CD4-positive, alpha-beta T cell (primary cell): ENCODE measurements at regions not wholly inside any gene's neighbourhood (a gene's known extent, or its start where the extent isn't known, plus 50 kb on each side); places are given as distances from the start of the nearest gene placed in this dataset.

Experiments
- ATAC-seq: fragments of 200-7000 bp; cut with Tn5 transposase; one replicate; pipeline ENCODE4 v1.10.0; 2022; ENCODE audit warnings: mild to moderate bottlenecking; ENCODE audit not compliant: poor library complexity
- CTCF ChIA-PET: fragments of 350-600 bp; sonication (Branson Sonifier 250); formaldehyde crosslinking; loops from one replicate; lab custom pipeline; 2021; ENCODE audit warnings: antibody characterized with exemption, inconsistent platforms; lab: Charles Lee
- POLR2A ChIA-PET: fragments of 350-600 bp; sonication (Branson Sonifier 250); formaldehyde crosslinking; loops from one replicate; lab custom pipeline; 2021; ENCODE audit warnings: antibody characterized with exemption, inconsistent platforms; lab: Charles Lee
- DNase-seq, 14 experiments: peaks; one replicate each; pipeline ENCODE4 v3.0.0-alpha.2; 2013 to 2020; ENCODE audit warnings: mixed read lengths in 2 of 14
- H3K27ac ChIP-seq, 2 donors: one replicate each; pipeline versions ENCODE4 v1.5.1 to v1.7.0; 2013; ENCODE audit warnings: low read length in 2 of 2, low read depth in 1 of 2, mild to moderate bottlenecking in 1 of 2
- H3K27me3 ChIP-seq, 2 experiments: 1 replicate in 1 of 2; 2 replicates in 1 of 2; pipeline versions ENCODE4 v1.6.1 to v1.7.0; 2013; ENCODE audit warnings: low read length in 2 of 2, control low read depth in 1 of 2, mild to moderate bottlenecking in 1 of 2, moderate library complexity in 1 of 2; ENCODE audit not compliant: insufficient read depth in 2 of 2, control insufficient read depth in 1 of 2
- H3K36me3 ChIP-seq: one replicate; pipeline ENCODE4 v1.6.1; 2013; ENCODE audit warnings: low read length, control low read depth; ENCODE audit not compliant: insufficient read depth
- H3K4me1 ChIP-seq: one replicate; pipeline ENCODE4 v1.6.1; 2013; ENCODE audit warnings: low read length, control low read depth; ENCODE audit not compliant: insufficient read depth
- H3K4me3 ChIP-seq: one replicate; pipeline ENCODE4 v1.5.1; 2013; ENCODE audit warnings: mild to moderate bottlenecking, low read length, moderate library complexity
- H3K9me3 ChIP-seq, 2 experiments: 1 replicate in 1 of 2; 2 replicates in 1 of 2; pipeline versions ENCODE4 v1.6.1 to v1.7.0; 2013; ENCODE audit warnings: low read length in 2 of 2, mild to moderate bottlenecking in 2 of 2, control low read depth in 1 of 2, moderate library complexity in 1 of 2; ENCODE audit not compliant: control insufficient read depth in 1 of 2, insufficient read depth in 1 of 2
- H3K27ac Mint-ChIP-seq: one replicate; pipeline ENCODE4 v1.8.0; 2020; ENCODE audit warnings: mixed read lengths
- H3K27me3 Mint-ChIP-seq: one replicate; pipeline ENCODE4 v1.8.0; 2021; ENCODE audit warnings: mixed read lengths
- H3K36me3 Mint-ChIP-seq: one replicate; pipeline ENCODE4 v1.8.0; 2021; ENCODE audit warnings: low read depth, mixed read lengths
- H3K4me1 Mint-ChIP-seq: one replicate; pipeline ENCODE4 v1.8.0; 2021; ENCODE audit warnings: low read depth, mixed read lengths
- H3K4me3 Mint-ChIP-seq: one replicate; pipeline ENCODE4 v1.8.0; 2020; ENCODE audit warnings: mild to moderate bottlenecking, mixed read lengths
- H3K9me3 Mint-ChIP-seq: one replicate; pipeline ENCODE4 v1.8.0; 2020; ENCODE audit warnings: mixed read lengths
- intact Hi-C, 2 experiments: fragments of 100-400 bp; cut with DNase I in 1 of 2; cut with micrococcal nuclease in 1 of 2; formaldehyde crosslinking; loops; one replicate each; pipeline versions ENCODE4 v1.15.1 to v1.9.0; 2023 to 2025; cut with DNase I, micrococcal nuclease
- TF ChIP-seq, protein P1 (sequence below): fragments of 200-600 bp; IDR thresholded peaks from one replicate; pipeline ENCODE4 v1.8.0; 2022; ENCODE audit warnings: antibody characterized with exemption, mild to moderate bottlenecking

DNA sequence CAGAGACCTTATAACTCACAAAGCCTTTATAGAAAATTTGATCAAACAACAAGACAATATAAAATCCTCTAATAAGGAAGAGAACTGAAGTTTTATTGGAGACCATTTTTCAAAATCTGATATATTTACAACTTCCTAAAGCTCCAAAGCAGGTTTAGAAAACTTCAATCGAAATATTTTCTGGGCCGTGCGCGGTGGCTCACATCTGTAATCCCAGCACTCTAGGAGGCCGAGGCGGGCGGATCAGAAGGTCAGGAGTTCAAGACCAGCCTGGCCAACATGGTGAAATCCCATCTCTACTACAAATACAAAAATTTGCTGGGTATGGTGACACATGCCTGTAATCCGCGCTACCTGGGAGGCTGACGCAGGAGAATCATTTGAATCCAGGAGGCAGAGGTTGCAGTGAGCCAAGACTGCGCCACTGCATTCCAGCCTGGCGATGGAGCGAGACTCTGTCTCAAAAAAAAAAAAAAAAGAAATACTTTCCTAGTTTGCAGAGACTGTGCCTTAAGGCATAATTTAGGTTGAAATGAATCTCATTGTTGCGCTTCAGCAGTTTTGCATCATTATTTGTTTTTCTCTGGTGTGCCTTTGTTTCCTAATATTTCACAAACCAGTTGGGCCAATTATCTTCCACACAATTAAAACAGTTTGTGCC is 60.6 kb upstream of the ASIP start:
- no peaks in the 10 kb centered on the region for H3K36me3 Mint-ChIP-seq
- H3K4me3 Mint-ChIP-seq: no peak overlapping the region
- no peaks in the 10 kb centered on the region for H3K9me3 Mint-ChIP-seq
- ChIA-PET CTCF (no interaction called here), POLR2A (no interaction called here)
- peaks cover 21% of the 10 kb centered on the region for H3K27me3 Mint-ChIP-seq
- H3K27ac ChIP-seq: no peak overlapping the region
- H3K36me3 ChIP-seq: no peaks in the 10 kb centered on the region
- H3K27ac Mint-ChIP-seq: no peak overlapping the region
- H3K27me3 ChIP-seq: peaks cover 3 to 8% of the 10 kb centered on the region in 2 experiments
- H3K9me3 ChIP-seq: no peaks in the 10 kb centered on the region
- intact Hi-C loops: no loop called here
- H3K4me1 Mint-ChIP-seq: no peaks in the 10 kb centered on the region
- TF ChIP-seq, protein P1, sequence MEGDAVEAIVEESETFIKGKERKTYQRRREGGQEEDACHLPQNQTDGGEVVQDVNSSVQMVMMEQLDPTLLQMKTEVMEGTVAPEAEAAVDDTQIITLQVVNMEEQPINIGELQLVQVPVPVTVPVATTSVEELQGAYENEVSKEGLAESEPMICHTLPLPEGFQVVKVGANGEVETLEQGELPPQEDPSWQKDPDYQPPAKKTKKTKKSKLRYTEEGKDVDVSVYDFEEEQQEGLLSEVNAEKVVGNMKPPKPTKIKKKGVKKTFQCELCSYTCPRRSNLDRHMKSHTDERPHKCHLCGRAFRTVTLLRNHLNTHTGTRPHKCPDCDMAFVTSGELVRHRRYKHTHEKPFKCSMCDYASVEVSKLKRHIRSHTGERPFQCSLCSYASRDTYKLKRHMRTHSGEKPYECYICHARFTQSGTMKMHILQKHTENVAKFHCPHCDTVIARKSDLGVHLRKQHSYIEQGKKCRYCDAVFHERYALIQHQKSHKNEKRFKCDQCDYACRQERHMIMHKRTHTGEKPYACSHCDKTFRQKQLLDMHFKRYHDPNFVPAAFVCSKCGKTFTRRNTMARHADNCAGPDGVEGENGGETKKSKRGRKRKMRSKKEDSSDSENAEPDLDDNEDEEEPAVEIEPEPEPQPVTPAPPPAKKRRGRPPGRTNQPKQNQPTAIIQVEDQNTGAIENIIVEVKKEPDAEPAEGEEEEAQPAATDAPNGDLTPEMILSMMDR: no peak
- ATAC-seq (no peak), DNase-seq (no peak)
- no peak overlapping the region for H3K4me3 ChIP-seq
- H3K4me1 ChIP-seq: no peaks in the 10 kb centered on the region

DNA sequence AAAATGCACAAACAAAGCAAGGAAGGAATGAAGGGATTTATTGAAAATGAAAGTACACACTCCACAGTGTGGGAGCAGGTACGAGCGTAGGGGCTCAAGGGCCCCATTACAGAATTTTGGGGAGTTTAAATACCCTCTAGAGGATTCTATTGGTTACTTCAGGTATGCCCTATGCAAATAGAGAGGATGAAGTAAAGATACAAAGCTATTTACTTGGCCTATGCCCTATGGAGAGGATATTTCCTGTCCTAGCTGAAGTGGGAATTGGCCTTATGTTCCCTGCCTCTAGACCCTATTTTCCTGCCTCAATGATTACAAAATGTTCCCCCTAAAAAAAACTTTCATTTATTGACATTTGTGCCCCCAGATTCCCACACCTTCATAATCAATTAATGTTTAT is 59.7 kb upstream of the ASIP start:
- intact Hi-C loops: no loop called here
- TF ChIP-seq, protein P1: no peak
- Histone ChIP-seq H3K4me3 (no peak overlapping the region), H3K27me3 (peaks cover 3 to 8% of the 10 kb centered on the region in 2 experiments), H3K9me3 (no peaks in the 10 kb centered on the region), H3K4me1 (no peaks in the 10 kb centered on the region), H3K27ac (no peak overlapping the region), H3K36me3 (no peaks in the 10 kb centered on the region)
- Mint-ChIP-seq H3K9me3 (no peaks in the 10 kb centered on the region), H3K27ac (no peak overlapping the region), H3K4me3 (no peak overlapping the region), H3K4me1 (no peaks in the 10 kb centered on the region), H3K36me3 (no peaks in the 10 kb centered on the region), H3K27me3 (peaks cover 24% of the 10 kb centered on the region)
- POLR2A ChIA-PET: no interaction called here
- ATAC-seq: no peak
- CTCF ChIA-PET: no interaction called here
- no peak for DNase-seq

DNA sequence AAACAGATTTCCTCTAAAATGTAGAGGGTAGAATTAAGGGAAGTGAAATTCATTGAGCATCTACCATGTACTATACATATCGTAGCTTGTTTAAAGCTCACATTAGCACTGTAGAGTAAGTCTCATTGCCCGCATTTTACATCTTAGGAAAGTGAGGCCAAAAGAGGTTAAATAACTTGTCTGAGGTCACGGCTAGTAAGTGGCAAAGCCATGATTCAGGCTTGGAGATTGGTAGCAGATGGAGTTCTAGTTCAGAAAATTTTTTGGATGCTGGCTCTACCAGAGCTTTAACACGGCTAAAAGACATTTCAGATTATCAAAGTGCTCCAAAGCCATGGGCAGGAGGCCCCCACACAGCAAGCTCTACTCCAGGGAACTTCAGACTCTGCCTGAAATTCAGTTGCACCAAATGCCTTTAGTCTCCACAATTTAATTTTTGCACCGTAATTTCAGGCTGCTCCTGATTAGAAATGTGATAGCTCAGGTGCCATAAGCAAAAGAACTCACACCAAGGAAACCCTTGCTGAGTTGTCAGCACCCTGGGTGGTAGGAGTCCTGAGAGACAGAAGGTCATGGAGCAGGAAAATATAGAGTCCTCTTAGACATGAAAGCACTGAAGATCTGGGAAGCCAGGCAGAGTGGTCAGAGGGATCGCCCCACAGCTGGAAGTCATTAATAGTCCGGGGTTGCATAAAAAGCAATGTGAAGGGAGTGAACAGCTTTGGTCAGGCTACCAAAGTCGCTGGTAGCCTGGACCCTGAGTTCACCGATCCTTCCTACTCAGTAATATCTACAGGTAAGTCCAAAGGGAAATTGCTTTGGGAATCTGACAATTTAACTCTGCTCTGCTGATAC is 55.2 kb upstream of the ASIP start:
- Histone ChIP-seq H3K9me3 (no peaks in the 10 kb centered on the region), H3K4me3 (no peak overlapping the region), H3K36me3 (no peaks in the 10 kb centered on the region), H3K4me1 (no peaks in the 10 kb centered on the region), H3K27me3 (peaks cover 5 to 13% of the 10 kb centered on the region in 2 experiments), H3K27ac (no peak overlapping the region)
- no peak for ATAC-seq
- POLR2A ChIA-PET: no interaction called here
- Mint-ChIP-seq H3K4me1 (no peaks in the 10 kb centered on the region), H3K36me3 (no peaks in the 10 kb centered on the region), H3K27me3 (peaks cover 36% of the 10 kb centered on the region), H3K9me3 (no peaks in the 10 kb centered on the region), H3K4me3 (no peak overlapping the region), H3K27ac (no peak overlapping the region)
- TF ChIP-seq, protein P1: no peak
- intact Hi-C loops: no loop called here
- DNase-seq: no peak
- CTCF ChIA-PET: no interaction called here
